ENCODE measurements at regions not wholly inside any gene's neighbourhood (a gene's known extent, or its start where the extent isn't known, plus 50 kb on each side); places are given as distances from the start of the nearest gene placed in this dataset.

GRCh38 chr17:63232565-63233310, 213.4 kb downstream of the CYB561 start:
- Histone ChIP-seq H3K4me1 (replicated peaks in 1 of 2; ENCODE audit: control insufficient read depth in 2 of 2, insufficient read depth in 2 of 2, low read length in 2 of 2) (no peaks in the 10 kb centered on the region), H3K27me3 (ENCODE audit: control insufficient read depth in 2 of 2, insufficient read depth in 2 of 2, low read length in 2 of 2) (no peaks in the 10 kb centered on the region), H3K4me2 (ENCODE audit: insufficient read depth, low read length) (no peak overlapping the region), H3K4me3 (no peak overlapping the region), H3K27ac (ENCODE audit: extremely low read depth, low read depth, low read length) (no peak overlapping the region), H3K9me1 (ENCODE audit: control insufficient read depth, insufficient read depth, low read length) (no peaks in the 10 kb centered on the region), H3K79me2 (ENCODE audit: control insufficient read depth, insufficient read depth, low read length) (no peaks in the 10 kb centered on the region), H4K20me1 (replicated peaks; ENCODE audit: control insufficient read depth, insufficient read depth, low read length) (no peaks in the 10 kb centered on the region), H3K36me3 (ENCODE audit: control insufficient read depth, insufficient read depth, low read length) (no peaks in the 10 kb centered on the region), H3K9me3 (replicated peaks; ENCODE audit: control insufficient read depth, insufficient read depth, low read depth, low read length) (no peaks in the 10 kb centered on the region), H3K9ac (ENCODE audit: insufficient read depth in 1 of 2, low read depth in 2 of 2, low read length in 2 of 2) (no peak overlapping the region), H2AFZ (ENCODE audit: low read depth, low read length) (no peak overlapping the region)
- DNase-seq (ENCODE audit: extremely low read depth in 1 of 4, low spot score in 3 of 4) (peak in 1 of 4 experiments; percentile 16), ATAC-seq (peak; percentile 69), FAIRE-seq (no peak)
- ChIA-PET CTCF (ENCODE audit: low intra/inter-chr PET ratio) (no interaction called here), POLR2A (interaction anchor here (1.0 kb wide), 1 partner anchor 32 kb away, joined by 3 read pairs; no protein-coding TSS in a partner anchor)
- TF ChIP-seq CC2D1A (IDR thresholded peaks at IDR 0.05): no peak
- TF ChIP-seq RAD21 (CRISPR knock-in tag; conservative IDR thresholded peaks at IDR 0.05 in 1 of 2, IDR thresholded peaks at IDR 0.05 in 1 of 2): peak in 1 of 2 experiments; percentile 49; a peak in 2 of 4 replicates
- TF ChIP-seq CTCF (IDR thresholded peaks at IDR 0.05 in 2 of 3, conservative IDR thresholded peaks at IDR 0.05 in 1 of 3; ENCODE audit: insufficient read depth in 2 of 3, low read depth in 1 of 3, low read length in 3 of 3): peak in 2 of 3 experiments; percentile 37 to 56; a peak in 4 of 6 replicates
- TF ChIP-seq YY1 (IDR thresholded peaks at IDR 0.05; ENCODE audit: borderline replicate concordance in 1 of 3, control insufficient read depth in 1 of 3, extremely low read depth in 1 of 3, insufficient read depth in 3 of 3, insufficient read length in 1 of 3, insufficient replicate concordance in 2 of 3, low read depth in 1 of 3, low read length in 2 of 3): peak in 1 of 3 experiments; percentile 59
- WGBS (ENCODE audit: insufficient coverage, low coverage, missing lambda C conversion rate): 53% methylated on average over 16 of the region's 16 CpGs
- intact Hi-C loops (cut with micrococcal nuclease) (no loop called here), in situ Hi-C loops (cut with MboI) (no loop called here)
- BruUV-seq (replicated peaks): no TSS peak
